ENCODE measurements at regions not wholly inside any gene's neighbourhood (a gene's known extent, or its start where the extent isn't known, plus 50 kb on each side); places are given as distances from the start of the nearest gene placed in this dataset.

DNA sequence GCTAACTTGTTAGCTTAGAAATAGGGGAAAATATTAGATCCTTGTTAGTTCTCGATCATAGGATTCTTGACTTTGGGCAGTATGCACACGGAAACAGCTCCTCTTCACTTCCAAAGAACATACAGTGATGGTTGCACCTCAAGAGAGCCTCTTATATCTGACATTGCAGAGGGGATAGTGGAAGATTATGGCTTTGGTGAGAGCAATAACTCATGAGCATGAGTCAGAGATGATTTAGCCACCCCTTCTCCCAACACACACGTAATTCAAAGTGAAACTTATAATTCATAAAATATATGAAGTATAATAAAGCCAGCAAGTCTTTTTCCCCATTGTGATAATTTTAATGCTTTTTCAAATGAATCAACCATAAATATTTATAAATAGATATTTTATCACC is 683.7 kb downstream of the POM121L12 start:
- no peak for DNase-seq

DNA sequence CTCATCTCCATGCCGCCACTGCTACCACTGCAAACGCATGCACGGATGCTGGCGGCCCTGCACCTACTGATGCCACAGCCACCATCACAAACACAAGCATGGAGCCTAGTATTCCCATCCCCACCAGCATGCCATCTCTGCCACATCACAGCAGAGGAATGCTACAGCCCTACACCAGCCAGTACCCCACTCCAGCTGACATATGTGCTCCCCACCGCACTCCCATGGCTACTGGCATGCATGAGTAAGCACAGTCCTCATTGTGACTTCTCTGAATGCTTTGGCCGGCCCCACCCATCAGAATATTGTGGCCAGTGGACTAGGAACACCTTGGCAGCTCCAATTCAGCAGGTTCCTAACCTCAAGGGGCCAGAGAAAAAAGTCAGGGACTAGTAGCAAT is 705.5 kb downstream of the POM121L12 start:
- DNase-seq = no peak

DNA sequence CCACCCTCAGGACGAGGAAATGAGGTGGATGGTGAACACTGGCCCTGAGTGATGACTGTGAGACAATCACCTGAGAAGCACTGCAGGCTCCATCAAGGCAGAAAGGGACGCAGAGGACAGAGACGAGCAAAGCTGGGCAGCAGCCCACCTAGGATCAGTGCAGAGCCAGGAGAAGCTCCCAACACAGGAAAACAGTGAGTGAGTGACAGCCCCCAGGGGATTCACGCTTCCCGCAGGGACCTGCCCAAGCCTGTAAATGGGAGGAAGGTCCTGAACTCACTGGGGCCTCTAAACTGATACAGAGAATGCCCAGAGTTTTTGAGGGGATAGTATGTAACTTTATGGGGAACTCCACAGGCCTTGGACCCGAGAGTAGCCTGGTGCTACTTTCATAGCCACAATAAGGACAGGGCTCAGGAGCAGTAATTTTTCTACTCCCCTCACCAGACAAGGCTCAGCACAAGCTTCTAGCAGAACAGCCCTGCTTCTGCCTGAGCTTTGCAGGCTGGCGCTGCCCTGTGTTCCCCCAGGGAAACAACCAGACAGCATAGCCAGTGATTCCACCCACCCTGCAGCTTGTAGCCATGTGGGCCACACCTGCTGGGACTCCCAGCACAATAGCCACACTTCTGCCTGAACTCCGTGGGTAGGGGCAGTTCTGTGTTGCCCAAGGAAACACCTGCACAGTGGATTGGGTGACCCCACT is 708.4 kb downstream of the POM121L12 start:
- DNase-seq = no peak

DNA sequence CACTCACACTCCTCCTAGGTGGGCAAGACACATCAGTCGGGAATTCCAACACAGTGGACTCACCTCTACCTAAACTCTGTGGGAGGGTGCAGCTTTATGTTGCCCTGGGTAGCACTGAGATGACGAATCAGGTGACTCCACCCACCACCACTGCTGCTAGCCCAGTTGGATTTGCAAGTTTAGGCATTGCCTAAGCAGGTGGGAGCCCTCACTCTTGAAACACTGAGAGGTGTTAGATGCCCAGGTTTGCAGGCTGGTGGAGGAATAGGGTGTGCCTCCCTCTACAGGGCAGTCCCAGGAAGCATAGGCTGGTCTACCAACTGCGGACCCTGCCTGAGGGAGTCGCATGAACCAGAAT is 708.9 kb downstream of the POM121L12 start:
- no peak for DNase-seq

DNA sequence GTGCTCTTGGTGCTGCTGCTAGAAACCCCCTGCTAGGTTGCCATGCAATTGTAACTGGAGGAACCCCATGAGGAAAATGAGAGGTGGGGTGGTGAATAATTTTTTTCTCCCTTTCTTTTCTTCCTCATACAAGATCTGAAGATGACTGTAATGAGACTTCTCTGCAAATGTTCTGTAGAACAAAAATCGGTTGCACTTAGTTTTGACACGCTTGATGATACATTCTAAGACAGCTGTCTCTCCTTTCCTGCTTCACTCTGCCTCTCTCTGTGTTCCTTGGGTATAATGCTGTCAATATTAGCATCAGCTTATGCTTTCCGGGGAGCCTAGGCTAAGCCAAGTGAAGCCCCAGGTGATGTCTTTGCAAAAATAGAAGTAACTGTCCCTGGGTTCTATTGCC is 721.5 kb downstream of the POM121L12 start:
- no peak for DNase-seq

DNA sequence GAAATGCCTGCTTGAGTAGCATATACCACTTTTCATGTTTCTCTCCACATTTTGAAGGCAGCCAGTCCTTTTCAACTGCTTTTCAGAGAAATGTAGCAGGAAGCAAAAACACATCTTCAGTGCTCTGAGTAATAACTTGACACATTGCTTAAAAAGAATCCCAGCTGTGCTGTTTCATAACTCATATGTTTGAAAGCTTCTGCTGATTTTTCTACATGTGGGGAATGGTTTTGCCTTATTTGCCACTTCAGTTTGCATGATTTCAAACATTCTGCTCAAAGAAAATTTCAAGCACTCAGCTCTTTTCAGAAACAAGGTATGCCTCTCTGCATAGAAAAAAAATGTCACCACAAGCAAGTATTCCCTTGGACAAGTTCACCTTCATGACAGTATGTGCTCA is 732.8 kb downstream of the POM121L12 start:
- DNase-seq = no peak

DNA sequence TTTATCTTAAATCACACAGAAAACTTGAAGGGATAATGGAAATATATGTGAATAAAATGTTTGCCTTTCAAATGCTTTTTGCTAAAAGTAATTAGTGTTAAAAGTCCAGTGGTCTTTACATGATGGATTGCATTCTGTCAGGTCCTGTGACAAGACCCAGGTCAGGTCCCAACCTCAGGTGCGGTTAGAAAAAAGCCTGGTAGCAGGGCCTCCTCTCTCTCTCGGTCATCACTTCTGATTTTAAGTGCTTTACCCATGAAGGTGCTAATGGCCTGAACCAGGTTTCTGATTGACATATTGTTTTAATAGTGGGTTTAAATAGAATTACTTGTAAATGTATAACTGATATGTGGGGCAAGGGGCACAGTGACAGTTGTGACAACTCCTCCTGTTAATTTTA is 736.3 kb downstream of the POM121L12 start:
- no peak for DNase-seq

DNA sequence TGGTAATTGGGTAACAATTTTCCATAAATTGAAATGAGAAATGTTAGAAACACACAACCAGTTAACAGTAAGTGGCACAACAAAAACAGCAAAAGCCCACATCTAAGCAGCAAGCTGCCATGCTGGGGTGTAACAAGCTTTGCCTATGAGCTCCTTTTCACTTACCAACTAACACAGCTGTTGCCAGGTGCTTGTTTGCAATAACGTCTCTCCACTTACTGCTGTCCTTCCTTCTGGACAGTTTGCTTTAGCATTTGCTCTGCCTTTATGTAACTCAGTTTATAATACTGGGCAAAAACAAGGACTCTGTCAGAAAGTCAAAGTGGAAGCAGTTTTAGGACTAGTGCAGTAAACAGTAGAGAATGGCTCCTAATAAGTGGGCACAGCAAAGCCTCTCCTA is 740.9 kb downstream of the POM121L12 start:
- DNase-seq = no peak

DNA sequence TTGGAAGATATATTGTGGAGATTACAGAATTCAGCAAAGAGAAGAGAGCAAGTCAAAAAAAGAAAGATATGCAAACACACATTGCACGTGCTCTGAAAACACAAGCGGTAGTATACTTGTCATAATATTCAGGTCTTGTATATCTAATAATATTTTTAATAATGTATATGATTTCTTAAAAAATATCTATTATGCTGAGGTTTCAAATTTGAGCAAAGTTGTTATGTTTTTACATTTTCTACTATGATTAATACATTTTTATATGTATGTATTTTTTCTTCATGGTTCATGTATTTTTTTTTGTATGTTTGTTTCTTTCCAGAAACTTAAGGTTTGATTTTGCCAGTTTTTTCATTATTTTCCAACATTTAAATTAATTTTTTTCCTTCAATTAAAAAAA is 752.4 kb upstream of the VSTM2A start:
- no peak for DNase-seq

DNA sequence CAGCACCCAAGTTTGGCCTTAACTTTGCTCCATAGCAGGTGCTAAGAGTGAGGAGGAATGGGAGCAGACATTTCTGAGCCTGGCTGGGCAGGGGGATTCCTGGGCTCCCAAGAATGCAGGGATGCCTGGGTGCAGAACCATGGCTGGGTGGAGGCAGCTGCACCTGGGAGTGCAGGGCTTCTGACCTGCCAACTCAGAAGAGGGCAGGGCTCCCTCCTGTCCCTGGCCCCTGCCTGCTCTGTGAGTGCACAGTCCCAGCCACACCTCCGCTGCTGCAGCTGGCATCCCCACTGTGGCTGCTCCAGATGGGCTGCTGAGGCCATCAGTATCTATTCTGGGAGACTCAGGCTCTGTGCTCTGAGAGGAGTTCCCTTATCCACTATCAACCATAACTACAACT is 747.4 kb upstream of the VSTM2A start:
- DNase-seq = no peak

DNA sequence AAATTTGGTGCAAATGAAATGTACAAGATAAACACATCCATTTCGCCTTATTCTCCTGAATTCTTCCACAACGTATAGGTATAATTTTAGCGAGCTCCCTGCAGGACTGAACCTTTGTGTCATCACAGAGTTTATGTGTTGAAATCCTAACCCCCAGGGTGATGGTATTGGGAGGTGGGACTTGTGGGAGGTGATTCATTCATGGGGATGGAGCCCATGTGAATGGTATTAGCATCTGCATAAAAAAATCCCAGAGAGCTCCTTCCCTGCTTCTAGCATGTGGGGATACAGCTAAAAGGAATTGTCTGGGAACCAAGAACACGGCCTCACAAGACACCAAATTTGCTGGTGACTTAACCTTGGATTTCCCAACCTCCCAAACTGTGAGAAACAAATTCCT is 741.4 kb upstream of the VSTM2A start:
- no peak for DNase-seq

DNA sequence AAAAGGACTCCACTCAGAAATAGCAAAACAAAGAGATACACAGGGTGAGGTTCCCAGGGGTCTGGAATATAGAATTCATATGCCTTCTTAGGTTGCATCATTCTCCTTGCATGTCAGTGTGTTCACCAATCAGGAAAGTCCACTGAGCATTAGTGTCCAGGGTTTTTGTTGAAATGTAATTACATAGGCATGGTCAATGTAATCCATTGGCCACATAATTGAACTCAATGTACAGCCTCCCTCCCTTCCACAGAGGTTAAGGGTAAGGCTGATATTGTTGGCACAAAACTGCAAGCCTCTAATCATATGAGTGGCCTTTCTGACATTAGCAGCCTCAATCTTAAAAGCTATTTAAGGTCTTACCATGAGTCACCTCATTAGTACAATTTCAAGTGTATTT is 736.1 kb upstream of the VSTM2A start:
- DNase-seq = no peak

DNA sequence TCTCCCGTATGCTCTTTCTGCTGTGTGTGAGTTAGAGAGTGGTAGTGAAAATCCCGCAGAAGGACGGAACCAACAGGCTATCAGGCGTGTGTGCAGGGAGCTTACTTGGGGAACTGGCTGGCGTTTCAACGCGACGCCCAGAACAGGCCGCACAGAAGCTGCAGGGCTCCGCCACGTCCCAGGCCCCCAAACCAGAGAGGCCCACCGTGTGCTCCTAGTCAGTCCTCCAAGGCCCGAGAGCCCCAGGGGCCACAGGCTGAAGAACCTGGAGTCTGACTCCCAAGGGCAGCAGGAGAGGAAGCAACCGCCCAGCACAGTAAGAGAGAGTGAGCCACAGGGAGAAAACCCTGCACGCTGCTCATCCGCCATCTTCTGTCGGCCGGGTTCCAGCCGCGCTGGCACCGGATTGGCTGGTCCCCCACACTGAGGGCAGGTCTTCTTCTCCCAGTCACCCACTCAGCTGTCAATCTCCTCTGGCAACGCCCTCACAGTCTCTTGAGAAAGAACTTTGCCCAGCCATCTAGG is 730.6 kb upstream of the VSTM2A start:
- DNase-seq = no peak

DNA sequence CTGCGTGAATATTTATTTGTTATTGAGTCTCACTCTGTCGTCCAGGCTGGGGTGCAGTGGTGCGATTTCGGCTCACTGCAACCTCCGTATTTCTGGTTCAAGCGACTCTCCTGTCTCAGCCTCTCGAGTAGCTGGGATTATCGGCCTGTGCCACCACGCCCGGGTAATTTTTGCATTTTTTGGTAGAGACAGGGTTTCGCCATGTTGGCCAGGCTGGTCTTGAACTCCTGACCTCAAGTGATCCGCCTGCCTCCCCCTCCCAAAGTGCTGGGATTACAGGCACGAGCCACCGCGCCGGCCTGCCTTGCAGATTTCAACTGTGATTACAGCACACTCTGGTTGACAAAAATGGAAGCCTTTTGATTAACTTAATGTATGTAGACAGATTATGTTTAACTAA is 730.0 kb upstream of the VSTM2A start:
- no peak for DNase-seq

DNA sequence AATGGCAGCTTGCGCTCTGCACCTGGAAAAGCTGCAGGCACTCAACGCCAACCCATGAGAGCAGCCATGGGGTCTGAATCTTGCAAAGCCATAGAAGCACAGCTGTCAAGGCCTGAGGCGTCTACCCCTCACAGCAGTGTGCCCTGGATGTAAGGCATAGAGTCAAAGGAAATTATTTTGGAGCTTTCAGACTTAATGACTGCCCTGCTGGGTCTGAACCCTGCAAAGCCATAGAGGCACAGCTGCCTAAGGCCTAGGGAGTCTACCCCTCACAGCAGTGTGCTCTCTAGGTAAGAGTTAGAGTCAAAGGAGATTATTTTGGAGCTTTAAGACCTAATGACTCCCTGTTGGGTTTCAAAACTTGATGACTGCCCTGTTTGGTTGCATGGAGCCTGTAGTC is 706.9 kb upstream of the VSTM2A start:
- no peak for DNase-seq

DNA sequence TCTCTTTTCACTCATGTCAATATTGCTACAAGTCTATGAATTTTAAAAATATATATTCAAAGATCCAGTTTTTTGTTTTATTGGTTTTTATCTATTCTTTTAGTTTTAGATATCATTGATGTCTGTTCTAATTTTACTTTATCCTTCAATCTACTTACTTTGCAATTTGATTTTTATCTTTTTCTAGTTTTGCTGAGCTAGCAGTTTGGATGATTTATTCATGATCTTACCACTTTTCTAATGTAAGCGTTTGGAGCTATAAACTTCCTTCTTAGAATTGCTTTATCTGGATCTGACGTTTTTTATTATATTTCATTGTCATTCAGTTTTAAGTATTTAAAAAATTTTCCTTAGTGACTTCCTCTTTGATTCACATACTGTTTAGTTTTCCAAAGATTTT is 664.5 kb upstream of the VSTM2A start:
- no peak for DNase-seq

DNA sequence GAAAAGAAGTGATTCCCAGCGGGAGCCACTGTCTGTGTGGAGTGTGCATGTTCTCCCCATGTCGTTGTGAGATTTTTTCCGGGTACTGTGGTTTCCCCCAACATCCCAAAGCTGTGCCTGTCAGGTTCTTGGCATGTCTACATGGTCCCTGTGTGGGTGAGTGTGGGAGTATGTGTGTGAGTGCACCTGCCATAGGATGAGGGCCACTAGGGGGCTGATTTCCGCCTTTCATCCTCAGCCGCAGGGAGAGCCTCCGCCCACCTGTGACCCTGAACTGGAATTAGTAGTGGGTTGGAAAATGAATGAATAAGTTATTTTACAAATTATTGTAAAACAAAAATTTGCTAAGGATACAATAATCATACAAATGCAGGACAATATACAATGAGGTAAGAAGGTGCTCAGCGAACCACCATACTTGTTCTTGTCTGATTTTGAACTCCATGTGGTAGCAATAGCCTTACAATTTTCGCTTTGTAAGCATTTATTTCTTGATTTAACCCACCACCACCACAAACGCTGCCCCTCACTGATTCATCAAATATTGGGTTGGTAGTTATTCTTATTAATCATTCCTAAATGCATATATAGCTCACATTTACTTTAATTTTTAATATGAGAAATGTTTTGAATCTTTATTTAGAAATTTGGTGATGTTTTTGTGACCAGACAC is 641.2 kb upstream of the VSTM2A start:
- no peak for DNase-seq

DNA sequence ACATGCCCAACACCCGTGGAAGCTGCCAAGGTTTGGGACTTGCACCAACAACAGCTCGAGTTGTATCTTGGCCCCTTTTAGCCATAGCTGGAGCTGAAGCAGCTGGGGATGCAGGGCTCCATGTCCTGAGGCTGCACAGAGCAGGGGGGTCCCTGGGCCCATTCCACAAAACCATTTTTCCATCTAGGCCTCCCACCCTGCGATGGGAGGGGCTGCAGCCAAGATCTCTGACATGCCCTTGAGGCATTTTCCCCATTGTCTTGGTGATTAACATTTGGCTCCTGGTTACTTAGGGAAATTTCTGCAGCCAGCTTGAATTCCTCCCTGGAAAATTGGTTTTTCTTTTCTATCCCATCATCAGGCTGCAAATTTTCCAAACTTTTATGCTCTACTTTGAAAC is 637.8 kb upstream of the VSTM2A start:
- DNase-seq = no peak

DNA sequence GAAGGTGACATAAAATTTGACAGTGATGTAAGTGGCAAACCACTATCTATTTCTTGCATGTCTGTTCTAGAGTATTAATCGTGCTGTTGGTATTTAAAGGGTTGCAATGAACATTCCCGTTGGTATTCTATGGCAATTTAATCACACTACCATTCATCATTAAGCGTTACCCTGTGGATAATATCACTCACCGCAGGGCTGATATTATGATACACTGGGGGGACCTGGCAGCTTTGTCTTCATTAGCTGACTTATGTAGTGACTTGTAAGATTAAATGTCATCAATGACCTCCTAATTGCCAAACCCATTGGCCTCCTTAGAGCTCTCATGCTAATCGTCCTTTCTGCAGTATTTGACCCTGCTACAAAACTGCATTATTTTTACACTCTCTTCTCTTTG is 624.5 kb upstream of the VSTM2A start:
- no peak for DNase-seq

DNA sequence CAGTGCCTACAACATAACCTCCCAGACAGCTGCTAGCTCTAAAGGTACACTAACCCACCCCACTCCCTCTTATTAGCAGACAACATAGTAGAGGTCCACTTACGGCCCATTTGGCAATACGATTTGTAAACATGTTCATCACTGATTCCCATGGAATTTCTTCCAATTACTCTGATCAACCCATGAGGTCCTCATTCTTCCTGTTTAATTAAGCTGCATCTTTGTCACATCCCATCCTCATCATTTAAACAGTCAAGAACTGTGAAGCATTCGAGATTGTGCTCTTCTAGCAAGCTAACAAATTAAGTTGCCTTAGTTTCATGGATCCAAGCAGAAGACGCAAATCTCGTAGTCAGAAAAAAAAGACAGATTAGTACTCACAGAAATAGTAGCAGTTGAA is 622.2 kb upstream of the VSTM2A start:
- no peak for DNase-seq

DNA sequence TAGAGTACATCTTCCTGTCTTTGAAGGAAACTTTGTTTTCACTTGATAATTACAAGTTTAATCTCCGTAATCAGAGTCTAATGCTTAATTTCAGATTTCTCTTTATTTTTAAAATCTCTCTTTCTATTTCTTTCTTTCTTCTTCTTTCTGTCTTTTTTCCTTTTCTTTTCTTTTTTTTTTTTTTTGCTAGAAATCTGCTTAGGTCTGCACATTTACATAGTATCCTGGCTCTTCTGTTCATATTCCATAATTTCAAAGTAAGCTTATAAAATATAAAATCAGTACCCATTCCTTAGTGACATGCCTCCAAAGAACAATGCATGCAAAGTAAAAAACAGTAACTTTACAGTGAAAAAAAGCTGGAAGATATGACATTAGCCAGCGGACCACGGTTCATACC is 601.7 kb upstream of the VSTM2A start:
- DNase-seq = no peak

DNA sequence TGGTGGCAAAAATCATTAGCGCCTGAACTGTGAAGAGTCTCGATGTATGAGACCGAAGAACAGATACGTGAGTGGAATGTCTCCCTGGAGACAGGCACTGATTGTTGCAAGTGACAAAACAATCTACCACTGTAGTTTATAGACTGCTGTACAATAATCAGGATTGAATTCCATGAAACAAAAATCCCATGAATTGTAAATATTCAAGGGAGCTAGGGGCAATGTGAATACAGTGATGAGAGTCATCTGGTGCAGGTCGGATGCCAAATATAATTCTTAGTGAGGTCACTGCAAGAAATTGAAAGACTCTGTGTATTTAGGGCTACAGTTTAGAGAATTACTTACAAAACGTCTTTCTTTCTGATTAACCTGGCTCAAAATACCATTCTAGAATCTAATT is 594.4 kb upstream of the VSTM2A start:
- DNase-seq = no peak

DNA sequence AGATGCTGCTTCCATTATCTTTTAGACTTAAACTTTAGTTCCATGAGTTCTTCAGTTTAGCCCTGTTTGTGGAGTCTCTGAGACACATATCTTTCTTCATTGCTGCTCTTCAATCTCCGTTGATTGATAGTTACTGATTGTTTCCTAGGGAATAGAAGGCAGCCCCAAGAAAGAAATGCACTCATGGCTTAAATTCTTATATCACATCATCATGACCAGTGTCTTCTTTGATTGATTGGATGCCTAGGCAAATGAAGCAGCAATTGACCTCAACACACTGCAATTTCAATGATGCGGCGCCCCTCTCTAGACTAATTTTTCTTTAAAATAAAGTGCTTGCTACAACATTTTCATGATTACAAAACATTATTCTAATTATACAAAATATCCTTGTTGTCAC is 576.5 kb upstream of the VSTM2A start:
- DNase-seq = no peak

DNA sequence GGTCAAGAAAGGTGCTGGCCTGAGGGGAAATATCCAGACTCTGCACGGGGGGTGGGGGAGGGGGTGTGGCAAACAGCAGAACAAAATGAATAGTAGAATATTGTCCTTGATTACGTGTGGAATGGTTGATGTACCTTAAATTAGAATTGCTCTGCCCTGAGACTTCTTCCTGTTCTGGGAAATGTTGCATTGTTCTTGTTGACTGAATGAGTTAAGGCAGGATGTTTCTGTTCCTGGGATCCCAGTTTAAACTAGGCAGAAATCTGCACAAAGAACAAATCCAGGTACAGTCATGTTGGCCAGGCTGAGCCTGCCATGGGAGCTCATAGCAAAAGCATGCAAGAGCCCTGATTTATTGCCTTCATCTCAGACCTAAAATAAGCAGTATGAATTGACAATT is 558.7 kb upstream of the VSTM2A start:
- no peak for DNase-seq

DNA sequence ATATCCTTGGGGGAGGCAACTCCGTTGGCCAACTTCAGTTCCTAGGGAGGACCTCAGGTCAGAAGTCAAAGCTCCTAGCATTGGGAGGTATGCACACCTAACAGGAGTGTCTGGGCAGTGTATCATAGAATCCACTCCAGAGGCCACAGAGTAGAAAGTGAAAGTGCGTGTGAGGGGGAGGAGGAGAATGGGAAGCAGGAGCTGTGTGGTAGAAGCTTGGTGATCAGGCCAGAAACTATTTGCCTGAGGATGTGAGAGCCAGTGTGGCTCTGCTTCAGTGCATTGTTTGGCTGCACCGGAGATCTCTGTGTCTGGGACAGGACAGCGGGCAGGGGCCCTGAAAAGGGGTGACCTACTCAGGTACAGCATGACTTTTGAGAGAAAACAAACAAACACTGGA is 557.4 kb upstream of the VSTM2A start:
- DNase-seq = peak; percentile 61
